DND-41 (cell line): ENCODE measurements at regions not wholly inside any gene's neighbourhood (a gene's known extent, or its start where the extent isn't known, plus 50 kb on each side); places are given as distances from the start of the nearest gene placed in this dataset.

Experiments used
- CTCF ChIP-seq: IDR thresholded peaks from 2 replicates; pipeline ENCODE4 v1.5.1; 2012; ENCODE audit warnings: borderline replicate concordance, low read length, moderate library complexity, mild to moderate bottlenecking; ENCODE audit not compliant: poor library complexity, severe bottlenecking; ENCODE audit errors: extremely low read depth
- EZH2 ChIP-seq: IDR thresholded peaks from 3 replicates; pipeline ENCODE4 v1.6.1; 2012; ENCODE audit warnings: borderline replicate concordance, low read depth, mild to moderate bottlenecking, moderate library complexity, low read length, inconsistent platforms; ENCODE audit not compliant: severe bottlenecking

GRCh38 chr5:174364676-174365075 lies 319.2 kb downstream of the NSG2 start:
- TF ChIP-seq CTCF = no peak
- TF ChIP-seq EZH2 = no peak
